HG03469 (cell line): ENCODE measurements at regions not wholly inside any gene's neighbourhood (a gene's known extent, or its start where the extent isn't known, plus 50 kb on each side); places are given as distances from the start of the nearest gene placed in this dataset.
"Not testable (repeated sequence)": the region's sequence is repeated elsewhere in the genome, so short reads cannot be mapped to it uniquely, and the experiment has no call there.

Experiments
- ATAC-seq: cut with Tn5 transposase; IDR thresholded peaks from one replicate; pipeline ENCODE4 v1.9.1; 2021; ENCODE audit warnings: mild to moderate bottlenecking, moderate library complexity, moderate number of reproducible peaks; ENCODE audit not compliant: unreplicated experiment

DNA sequence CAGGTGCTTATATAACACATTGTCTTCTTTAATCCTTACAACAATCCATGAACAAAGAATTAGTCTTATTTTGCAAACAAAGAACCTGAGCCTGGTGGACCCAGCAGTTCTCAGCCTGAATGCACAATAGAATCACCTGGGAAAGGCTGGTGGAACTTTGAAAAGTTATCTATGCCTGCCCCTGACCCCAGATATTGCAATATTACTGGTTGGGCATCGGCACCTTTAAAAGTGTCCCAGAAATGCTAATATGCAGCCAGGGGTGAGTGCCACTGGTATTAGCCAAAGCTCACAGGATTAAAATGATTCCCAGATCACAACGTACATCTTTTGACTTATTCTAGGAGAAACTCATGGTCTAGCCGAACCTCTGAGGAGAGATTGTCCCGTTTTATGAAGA lies 268.8 kb downstream of the KLF5 start:
- ATAC-seq, result no peak

DNA sequence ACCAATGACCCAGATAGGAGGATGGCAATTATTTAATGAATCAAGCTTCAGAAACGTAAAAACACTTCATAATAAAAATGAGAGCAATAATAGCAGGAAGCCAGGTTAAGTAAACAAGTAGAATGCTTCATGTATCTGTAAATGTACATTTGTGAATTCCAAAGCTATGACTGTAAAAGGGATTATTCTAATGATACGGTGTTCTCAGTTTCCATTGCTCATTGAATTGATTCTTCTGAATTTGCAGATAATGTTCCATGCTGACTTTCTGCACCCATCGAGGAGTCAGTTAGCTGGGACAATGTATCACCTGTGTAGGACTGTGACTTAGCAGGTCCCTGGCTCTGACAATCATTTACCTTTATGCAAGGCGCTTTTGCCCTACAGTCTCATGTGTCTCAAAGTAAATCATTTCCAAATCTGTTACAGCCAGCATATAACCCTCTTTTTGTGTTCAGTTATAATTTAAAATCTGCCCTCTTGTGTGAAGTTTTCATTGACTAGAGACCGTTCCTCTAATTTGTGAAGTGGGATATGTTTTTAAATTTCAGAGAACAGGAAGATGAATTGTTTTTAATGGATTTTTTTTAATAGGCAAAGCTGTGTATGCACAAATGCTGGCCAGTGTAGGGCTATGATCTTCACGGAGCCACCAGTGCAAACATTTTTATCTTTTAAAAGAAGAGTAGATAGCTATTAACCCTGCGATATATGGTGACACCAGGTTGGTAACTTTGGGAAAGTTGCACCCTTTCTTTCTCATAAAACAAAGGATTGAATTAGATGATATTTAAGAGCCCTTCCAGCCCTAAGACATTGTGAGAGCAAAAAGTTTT lies 267.1 kb downstream of the KLF5 start:
- peak; percentile 54 for ATAC-seq

DNA sequence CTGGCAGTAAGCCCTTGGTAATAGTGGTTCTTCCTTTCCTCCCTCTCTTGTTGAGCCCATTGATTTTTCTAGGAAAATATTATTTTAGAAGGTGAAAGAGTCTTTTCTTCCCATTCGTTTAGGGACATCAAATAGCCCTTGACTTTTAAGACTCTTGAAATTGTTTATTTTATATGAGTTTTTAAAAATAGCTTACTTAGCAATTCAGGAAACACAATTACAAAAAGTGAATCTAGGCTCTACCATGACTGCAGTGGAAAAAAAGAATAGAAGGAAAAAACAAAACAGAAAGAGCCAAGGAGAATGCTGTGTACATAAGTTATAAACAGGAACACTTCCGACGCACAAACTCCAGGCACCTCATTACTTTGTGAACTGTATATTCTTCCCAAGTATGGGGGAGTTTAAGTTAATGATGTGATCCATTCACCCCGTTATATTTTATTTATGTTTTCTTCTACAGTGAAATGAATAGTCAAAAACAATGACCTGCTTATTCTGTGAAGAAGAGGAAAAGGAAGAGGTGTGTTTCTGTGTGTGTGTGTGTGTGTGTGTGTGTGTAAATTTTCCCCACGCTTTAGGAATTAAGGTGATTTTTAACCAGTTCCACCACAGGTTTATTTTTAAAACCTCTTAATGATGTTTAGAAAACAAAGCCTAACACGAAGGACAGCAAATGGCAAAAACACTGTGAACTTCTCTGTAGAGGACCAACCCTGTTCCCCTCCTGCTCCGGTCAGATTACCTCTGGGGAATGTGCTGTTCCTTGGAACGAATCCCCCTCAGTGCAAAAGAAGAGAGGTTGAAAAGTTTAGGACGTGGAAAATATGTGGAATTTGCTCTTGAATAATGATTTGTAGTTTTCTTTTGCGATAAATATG lies 266.3 kb downstream of the KLF5 start:
- no peak for ATAC-seq

DNA sequence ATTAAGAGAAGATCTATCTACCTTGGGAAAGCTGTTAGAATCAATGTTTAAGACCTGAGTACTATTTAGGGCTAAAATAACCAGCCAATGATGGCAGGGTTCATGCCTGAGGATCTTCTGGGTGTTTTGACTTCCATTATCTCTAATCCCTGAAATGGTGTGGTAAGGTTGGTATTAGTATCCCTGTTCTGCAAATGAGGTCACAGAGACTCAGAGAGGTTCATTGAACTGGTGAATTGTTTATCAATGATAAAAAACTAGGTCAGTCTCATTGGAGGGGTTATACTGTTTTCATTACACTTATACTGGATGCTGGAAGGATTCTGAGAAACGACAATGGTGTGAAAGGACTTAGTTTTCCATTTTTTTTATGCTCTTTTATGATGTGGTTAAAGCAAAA lies 264.8 kb downstream of the KLF5 start:
- no peak for ATAC-seq

DNA sequence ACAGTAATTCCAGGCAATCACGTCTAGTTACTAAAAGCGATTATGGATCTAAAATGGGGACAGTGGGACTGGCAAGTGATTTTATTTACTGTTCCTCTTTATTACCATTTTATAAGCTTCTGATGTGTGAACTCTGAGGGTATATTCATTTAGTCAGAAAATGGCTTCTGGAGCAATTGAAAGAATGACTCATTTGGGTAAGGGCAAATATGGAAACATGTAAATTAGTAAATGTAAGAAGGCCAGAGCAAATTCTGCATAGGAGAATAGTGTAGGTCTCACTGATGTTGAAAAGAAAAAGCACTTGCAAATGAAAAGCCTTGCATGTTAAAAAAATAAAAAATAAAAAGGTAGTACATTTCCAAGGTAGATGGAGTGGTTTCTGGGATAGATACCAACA lies 262.2 kb downstream of the KLF5 start:
- ATAC-seq, result no peak

DNA sequence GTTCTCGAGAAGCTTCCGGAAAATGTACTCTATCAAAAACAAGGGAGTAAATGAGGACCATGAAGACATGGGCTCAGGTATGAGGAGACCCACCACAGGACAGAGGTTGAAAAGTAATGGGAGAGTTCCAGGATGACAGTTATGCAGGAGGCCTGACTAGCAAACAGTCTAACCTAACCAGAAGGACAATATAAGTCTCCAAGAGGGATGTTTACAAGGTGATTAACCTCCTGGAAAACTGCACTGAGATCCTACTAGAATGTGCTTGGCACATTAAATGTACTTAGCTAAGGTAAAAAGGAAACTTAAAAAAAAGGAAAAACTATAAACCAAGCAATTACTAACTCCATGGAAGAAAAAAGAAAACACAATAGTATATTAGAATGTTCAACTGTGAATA lies 258.3 kb downstream of the KLF5 start:
- ATAC-seq, result no peak

DNA sequence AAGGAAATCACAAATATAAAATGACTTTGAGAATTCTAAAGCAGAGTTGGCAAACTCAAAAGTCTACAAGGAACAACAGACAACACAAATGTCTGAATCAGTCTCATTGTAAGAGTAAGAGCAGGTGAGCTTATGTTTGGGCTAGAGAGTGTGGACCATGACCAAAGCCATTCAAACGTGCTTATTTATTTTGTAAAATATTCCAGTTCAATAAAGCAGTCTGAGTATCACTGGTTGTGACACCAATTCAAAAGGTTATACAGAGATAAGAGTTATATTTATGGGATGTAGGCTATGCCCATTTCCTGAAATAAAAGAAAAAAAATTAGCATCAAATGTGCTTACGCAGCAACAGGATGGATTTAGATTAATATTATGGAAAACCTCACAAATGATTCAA lies 251.6 kb downstream of the KLF5 start:
- ATAC-seq, result no peak

DNA sequence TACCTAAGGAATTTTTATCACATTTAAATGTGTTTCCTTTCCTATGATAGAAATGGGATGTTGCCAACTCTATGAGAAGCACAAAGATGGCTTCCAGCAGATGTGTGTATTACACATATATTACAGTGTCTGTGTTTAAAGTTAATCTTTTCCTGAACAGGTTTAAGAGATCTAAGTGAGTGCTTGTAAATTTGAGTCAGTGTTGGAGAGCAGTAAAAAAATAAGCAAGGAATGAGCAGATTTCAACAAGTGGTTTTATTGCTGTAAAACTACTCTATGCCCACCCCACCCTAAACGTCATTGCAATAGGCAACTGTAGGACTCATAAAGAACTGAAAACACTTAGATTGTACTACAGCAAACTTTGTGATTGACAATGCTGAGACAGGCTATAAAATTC lies 248.7 kb downstream of the KLF5 start:
- ATAC-seq, result no peak

DNA sequence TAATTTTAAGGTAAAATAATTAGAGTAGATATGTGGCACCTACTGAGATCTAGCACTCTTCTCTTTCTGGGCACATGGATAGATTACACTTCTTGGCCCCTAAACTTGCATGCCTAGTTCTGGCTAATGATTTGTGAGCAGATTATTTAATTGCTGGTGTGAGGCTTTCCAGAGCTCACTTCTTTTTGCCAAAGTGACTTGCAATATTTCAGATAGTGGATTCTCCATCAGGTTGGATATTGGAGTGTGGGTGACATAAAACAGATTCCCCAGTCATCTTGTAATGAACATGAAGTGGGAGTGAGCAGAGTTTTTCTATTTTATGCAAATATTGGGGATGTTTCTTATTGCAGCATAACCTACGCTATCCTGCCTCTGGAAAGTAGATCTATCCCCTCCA lies 247.9 kb downstream of the KLF5 start:
- no peak for ATAC-seq

DNA sequence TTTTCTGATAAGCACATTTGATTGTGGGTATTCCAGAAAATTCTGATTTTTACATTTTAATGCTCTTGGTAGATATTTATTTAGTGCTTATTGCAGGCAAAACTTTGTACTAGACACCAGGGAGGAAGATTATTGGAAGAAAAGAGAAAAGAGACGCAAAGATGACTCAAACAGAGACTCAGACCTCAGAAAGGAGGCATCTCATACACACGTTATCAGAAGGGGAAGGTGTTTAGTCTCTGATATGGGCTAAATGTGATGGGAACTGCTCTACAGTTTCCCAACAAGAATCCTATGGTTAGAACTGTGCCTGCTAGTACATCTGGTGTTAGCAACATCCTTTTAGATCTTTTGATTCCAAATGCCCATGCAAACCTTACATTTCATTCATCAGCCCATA lies 245.6 kb downstream of the KLF5 start:
- no peak for ATAC-seq

DNA sequence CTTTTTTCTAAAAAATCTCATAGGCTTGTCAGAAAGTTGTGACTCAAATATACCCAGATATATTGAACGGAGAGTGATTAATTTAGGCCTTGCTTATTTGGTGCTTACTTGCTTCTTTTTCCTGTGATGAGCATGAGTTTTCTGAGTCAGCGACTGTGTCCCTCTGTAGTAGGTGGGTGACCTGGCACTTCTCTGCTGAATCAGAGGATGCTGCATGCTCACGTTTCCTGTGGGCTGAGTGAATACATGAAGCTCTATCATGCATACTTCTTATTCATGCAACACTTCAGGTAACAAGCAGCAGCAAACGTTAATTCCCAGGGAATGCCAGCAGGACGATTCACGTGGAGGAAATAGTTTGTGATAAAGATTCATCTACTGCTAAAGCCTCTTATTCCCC lies 245.0 kb downstream of the KLF5 start:
- no peak for ATAC-seq

DNA sequence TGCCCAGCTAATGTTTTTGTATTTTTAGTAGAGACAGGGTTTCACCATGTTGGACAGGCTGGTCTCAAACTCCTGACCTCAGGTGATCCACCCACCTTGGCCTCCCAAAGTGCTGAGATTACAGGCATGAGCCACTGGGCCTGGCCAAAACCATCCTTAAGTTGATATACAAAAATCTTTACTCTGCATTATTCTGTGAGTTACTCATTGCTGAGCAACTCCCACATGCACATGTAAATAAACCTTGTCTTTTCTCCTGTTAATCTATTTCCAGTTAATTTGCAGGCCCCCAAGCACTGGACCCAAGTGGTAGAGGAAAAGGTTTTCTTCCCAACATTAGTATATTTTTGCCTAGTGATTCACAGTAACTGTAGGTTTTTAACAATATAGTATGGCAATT lies 242.8 kb downstream of the KLF5 start:
- ATAC-seq, result not testable (repeated sequence)

DNA sequence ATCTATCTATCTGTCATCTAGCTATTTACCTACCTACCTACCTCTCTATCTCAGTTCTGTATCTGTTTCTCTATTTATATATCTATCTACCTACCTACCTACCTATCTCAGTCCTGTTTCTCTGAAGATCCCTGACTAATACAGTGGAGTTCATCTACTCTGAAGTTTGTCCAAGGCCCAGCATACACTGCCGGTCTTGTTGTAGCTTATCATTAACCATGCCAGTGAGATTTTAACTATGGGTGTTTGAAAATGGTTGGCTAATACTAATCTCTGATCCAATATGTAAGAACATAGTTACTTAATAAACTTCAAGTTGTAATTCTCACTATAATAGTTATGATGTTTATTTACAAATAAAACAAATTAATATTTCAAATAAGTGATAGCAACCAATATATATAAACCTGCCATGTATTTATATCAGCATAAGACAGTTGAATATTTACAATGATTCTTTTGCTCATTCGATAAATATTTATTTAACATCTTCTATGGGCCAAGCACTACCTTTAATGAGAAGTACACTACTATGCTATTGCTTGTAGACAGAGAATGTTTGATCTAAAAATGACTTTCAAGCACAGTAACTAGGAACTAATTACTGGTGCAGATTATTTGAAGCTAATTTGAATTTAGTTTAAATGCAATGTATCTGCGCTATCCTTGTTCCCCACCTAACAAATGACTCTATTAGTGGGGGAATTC lies 242.1 kb downstream of the KLF5 start:
- no peak for ATAC-seq

DNA sequence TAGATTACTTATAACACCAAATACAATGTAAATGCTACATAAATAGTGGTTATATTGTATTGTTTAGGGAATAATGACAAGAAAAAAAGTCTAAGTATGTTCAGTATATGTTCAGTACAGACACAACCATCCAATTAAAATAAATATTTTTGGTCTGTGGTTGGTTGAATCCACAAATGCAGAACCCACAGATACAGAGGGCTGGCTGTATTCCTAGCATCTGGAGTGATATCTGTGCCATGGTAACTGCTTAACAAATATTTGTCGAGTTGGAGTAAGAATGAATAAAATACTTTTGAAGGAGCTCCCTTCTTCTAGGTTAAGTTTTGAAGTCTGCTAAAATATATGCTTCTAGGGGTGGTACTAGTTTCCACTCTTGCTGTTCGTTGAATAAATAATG lies 241.0 kb downstream of the KLF5 start:
- no peak for ATAC-seq

DNA sequence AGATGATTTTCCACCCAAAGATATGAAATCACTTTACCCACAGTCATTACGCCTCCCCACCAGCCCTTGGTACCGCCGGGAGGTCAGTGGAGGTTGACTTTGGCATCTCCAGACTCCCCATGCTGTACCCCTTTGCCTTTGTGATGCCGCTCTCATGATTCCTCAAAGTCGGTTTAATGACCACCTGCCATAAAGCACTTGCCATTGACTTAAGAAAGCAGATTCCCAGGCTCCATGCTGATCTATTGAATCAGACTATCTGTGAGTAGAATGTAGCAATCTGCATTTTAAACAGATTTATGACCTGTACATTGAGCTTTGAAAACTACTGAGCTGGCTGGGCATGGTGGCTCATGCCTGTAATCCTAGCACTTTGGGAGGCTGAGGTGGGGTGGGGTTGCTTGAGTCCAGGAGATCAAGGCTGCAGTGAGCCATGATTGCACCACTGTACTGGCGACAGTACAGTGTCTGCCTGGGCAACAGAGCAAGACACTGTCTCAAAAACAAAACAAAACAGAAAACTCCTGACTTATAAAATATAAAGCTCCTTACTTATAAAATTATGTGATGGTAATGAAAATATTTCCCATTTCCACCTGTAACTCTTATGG lies 235.2 kb downstream of the KLF5 start:
- ATAC-seq, result no peak

DNA sequence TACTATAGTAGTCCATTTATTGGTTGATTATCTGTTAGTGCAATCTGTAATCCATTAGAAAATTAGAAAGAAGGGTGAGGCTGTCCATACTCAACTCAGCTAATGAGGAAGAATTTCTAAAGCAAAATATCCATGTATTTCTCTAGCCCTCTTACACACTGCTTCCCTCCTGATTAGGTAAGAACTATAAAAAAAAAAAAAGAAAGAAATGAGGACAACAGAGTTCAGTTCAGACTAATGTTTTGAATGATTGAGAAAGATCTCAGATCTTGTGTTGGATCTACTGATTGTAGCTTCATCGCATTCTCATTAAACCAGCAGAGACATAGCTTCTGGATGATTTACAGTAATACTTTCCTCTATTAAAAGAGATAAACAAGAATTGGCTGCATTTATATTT lies 233.3 kb downstream of the KLF5 start:
- no peak for ATAC-seq

DNA sequence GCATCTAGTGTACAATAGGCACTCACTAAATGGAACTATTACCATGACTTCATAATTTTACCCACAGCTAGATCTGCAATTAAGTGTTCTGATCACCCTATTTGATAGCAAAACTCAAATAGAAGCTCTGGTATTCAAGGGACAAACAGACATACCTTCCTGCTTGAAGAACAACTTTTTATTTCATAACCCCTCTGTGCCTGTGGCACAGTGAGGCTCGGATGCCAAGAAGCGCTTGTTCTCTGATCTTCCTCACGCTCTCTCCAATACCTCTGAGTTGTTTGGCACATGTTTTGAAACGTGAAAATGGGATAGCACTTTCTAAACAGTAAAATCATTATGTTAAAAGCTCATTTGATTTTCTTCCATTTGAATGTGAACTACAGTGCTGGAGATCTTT lies 232.0 kb downstream of the KLF5 start:
- ATAC-seq, result no peak

DNA sequence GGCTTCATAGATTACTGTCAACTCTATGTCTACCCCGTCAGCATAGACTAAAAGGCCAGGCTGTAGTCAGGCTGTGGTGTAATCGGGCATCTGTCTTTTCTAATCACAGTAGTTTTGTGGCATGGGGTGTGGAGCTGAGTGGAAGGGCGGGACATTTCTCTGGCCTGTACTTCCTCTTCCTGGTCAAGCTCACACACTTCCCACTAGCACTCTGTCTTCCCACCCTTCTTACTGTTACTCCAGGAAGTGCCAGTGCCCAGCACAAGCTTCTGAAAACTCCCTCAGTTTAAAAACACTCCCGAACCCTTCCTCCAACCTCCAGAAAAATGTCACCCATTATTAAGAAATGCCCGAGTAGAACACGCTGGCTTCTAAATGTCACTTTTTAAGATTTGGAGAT lies 229.8 kb downstream of the KLF5 start:
- ATAC-seq, result no peak

DNA sequence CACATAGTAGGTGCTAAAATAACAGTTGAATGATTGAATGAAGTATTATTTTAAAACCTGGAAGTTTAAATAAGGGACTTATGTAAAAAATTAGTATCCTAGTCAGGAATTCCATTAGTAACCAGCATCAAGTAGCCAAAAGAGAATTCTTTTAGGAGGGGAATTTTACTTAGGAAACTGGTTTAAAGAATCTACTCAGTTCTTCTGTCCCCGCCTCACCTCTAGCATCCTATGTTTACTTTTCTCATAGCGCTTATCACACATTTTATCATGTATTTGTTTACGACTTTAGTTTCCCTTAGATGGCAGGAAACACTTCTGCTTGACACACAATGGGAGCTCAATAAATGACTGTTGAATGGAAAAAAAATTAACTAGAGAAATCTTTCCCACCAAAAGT lies 229.0 kb downstream of the KLF5 start:
- ATAC-seq, result no peak

DNA sequence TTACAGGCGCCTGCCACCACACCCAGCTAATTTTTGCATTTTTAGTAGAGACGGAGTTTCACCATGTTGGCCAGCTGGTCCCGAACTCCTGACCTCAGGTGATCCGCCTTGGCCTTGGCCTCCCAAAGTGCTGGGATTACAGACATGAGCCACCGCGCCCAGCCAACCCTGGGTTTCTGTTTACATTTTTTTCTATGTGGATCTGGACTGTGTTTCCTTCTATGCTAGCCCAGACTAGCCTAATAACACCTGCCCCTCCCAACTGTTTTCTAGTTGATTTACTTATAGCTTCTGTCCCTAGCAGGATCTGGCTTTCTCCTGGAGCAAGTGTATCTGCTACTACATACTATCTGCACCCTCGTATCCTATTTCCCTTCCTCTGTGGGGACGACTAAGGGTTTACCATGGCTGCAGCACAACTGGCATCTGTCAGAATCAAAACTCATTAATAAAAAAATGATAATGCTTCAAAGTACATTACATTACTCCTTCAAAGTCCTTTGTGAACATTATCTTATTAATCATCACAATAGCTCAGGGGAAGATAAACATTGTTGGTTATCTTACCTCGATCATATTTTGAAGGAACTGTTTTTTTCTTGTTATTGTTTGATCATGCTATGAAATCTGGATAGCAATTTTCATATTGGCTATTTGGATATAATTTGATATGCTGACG lies 228.3 kb downstream of the KLF5 start:
- ATAC-seq, result no peak

DNA sequence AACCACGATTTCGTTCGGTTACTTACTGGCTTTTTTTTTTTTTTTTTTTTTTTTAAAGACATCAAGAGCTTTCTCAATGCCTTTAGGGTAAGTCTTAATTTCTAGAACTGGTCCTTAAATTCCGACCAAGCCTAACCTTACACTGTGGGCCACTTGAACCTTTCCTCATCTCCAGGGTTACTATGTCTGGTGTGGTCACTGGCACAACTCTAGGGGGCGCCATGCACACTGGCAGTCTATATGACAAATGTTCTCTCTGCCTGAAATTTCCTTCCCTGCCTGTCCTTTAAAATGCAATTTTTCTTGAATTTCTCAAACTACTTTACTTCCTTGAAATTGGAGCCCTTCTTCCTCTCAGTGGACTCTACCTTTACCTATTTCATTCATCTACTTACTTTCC lies 227.4 kb downstream of the KLF5 start:
- ATAC-seq, result no peak
